Loucy (cell line): ENCODE measurements at regions not wholly inside any gene's neighbourhood (a gene's known extent, or its start where the extent isn't known, plus 50 kb on each side); places are given as distances from the start of the nearest gene placed in this dataset.

Experiments
- H2AFZ ChIP-seq: fragments of 200-600 bp; sonication (generic); 2 replicates; pipeline ENCODE4 v1.6.0; 2016; ENCODE audit warnings: antibody characterized with exemption, mild to moderate bottlenecking, low read length, moderate library complexity
- H3F3A ChIP-seq: fragments of 200-600 bp; 2 replicates; pipeline ENCODE4 v1.6.0; 2016; ENCODE audit warnings: antibody characterized with exemption, low read depth, mild to moderate bottlenecking
- H3K27me3 ChIP-seq: fragments of 200-600 bp; sonication (generic); 2 replicates; pipeline ENCODE4 v1.6.1; 2014; ENCODE audit warnings: low read length, mild to moderate bottlenecking; ENCODE audit not compliant: insufficient read depth, poor library complexity, severe bottlenecking
- H3K36me3 ChIP-seq: fragments of 200-600 bp; sonication (generic); 2 replicates; pipeline ENCODE4 v1.6.1; 2016; ENCODE audit warnings: low read length; ENCODE audit not compliant: insufficient read depth
- H3K4me1 ChIP-seq: fragments of 200-600 bp; sonication (generic); 2 replicates; pipeline ENCODE4 v1.5.1; 2014; ENCODE audit warnings: low read length, mild to moderate bottlenecking; ENCODE audit not compliant: insufficient read depth, poor library complexity, severe bottlenecking
- H3K4me2 ChIP-seq: fragments of 200-600 bp; sonication (generic); 2 replicates; pipeline ENCODE4 v1.6.0; 2014; ENCODE audit warnings: antibody characterized with exemption, low read length, low read depth, mild to moderate bottlenecking; ENCODE audit not compliant: poor library complexity, severe bottlenecking
- H3K4me3 ChIP-seq: fragments of 200-600 bp; sonication (generic); 2 replicates; pipeline ENCODE4 v1.5.1; 2014; ENCODE audit warnings: low read length, mild to moderate bottlenecking, mixed read lengths; ENCODE audit not compliant: poor library complexity, severe bottlenecking
- H3K79me2 ChIP-seq: fragments of 200-600 bp; sonication (generic); 2 replicates; pipeline ENCODE4 v1.6.1; 2014; ENCODE audit warnings: low read length; ENCODE audit not compliant: insufficient read depth
- H3K9ac ChIP-seq: fragments of 200-600 bp; sonication (generic); 2 replicates; pipeline ENCODE4 v1.6.0; 2014; ENCODE audit warnings: mild to moderate bottlenecking, low read depth, low read length, moderate library complexity; ENCODE audit not compliant: poor library complexity, severe bottlenecking
- H3K9me2 ChIP-seq: fragments of 200-600 bp; sonication (generic); replicated peaks from 2 replicates; pipeline ENCODE4 v1.6.1; 2016; ENCODE audit warnings: low read depth, low read length, mixed read lengths
- H3K9me3 ChIP-seq: fragments of 200-600 bp; sonication (generic); 2 replicates; pipeline ENCODE4 v1.6.1; 2014; ENCODE audit warnings: mild to moderate bottlenecking, antibody characterized with exemption, low read length, low read depth; ENCODE audit not compliant: insufficient read depth
- H4K20me1 ChIP-seq: fragments of 200-600 bp; sonication (generic); 2 replicates; pipeline ENCODE4 v1.6.0; 2014; ENCODE audit warnings: antibody characterized with exemption, low read length, mild to moderate bottlenecking; ENCODE audit not compliant: insufficient read depth, poor library complexity, severe bottlenecking
- EZH2phosphoT487 ChIP-seq: fragments of 200-600 bp; IDR thresholded peaks from 2 replicates; pipeline ENCODE4 v1.6.1; 2018; ENCODE audit warnings: antibody characterized with exemption, mild to moderate bottlenecking, moderate library complexity, borderline replicate concordance
- TF ChIP-seq, protein P1 (sequence below): fragments of 200-600 bp; sonication (generic); conservative IDR thresholded peaks from 2 replicates; pipeline ENCODE4 v1.5.1; 2014; ENCODE audit warnings: mild to moderate bottlenecking, antibody characterized with exemption, low read length

DNA sequence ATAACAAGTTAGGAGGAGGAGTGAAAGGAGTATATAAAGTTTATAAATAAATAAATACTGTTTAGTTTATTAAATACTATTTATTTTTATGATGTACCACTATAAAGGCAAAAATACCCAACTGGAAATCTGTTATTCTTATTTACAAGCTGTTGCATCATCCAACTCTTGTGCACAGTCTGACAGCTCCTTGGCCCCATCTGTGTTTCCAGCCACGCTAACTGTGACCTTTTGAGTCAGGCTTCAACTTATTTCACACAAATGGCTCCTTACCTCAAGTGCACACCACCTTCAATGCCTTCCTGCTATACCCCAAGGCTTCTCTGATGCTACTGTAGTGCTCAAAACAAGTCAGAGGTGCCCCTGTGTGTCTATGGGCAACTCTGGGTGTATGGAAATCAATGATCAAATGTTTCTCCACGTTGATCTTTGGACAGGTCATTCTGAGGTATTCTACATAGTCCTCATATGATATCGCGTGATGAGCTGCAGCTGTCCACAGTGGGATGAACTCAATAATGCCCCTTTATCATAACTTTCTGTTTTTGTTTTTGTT, 303.2 kb upstream of the GRAMD2B start:
- no peaks in the 10 kb centered on the region for H4K20me1 ChIP-seq
- no peaks in the 10 kb centered on the region for H3K27me3 ChIP-seq
- H3K4me3 ChIP-seq, result no peak overlapping the region
- no peaks in the 10 kb centered on the region for H3K36me3 ChIP-seq
- no peak for TF ChIP-seq EZH2phosphoT487
- TF ChIP-seq, protein P1, sequence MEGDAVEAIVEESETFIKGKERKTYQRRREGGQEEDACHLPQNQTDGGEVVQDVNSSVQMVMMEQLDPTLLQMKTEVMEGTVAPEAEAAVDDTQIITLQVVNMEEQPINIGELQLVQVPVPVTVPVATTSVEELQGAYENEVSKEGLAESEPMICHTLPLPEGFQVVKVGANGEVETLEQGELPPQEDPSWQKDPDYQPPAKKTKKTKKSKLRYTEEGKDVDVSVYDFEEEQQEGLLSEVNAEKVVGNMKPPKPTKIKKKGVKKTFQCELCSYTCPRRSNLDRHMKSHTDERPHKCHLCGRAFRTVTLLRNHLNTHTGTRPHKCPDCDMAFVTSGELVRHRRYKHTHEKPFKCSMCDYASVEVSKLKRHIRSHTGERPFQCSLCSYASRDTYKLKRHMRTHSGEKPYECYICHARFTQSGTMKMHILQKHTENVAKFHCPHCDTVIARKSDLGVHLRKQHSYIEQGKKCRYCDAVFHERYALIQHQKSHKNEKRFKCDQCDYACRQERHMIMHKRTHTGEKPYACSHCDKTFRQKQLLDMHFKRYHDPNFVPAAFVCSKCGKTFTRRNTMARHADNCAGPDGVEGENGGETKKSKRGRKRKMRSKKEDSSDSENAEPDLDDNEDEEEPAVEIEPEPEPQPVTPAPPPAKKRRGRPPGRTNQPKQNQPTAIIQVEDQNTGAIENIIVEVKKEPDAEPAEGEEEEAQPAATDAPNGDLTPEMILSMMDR, result no peak
- H3K9me2 ChIP-seq, result no peaks in the 10 kb centered on the region
- no peak overlapping the region for H3K9ac ChIP-seq
- H3F3A ChIP-seq, result no peaks in the 10 kb centered on the region
- H3K9me3 ChIP-seq, result no peaks in the 10 kb centered on the region
- no peaks in the 10 kb centered on the region for H3K4me1 ChIP-seq
- no peaks in the 10 kb centered on the region for H3K79me2 ChIP-seq
- no peak overlapping the region for H3K4me2 ChIP-seq
- no peak overlapping the region for H2AFZ ChIP-seq

DNA sequence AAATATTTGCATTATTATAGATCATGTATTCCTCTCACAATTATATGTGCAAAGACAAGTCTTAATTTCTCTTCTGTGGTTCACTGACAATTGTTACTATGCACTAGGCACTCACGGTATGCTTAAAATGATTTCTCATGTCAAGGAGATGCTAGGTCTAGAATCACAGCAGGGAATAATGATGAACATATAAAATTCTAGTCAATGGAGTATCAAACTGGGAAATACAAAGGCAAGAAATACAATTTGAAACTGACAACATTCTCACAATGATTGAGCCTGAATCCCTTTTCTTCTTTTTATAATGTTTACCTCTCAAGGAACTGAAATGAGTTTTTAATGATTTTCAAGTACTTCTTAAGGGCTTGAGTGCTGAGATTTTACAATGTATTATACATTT, 302.3 kb upstream of the GRAMD2B start:
- no peaks in the 10 kb centered on the region for H3K36me3 ChIP-seq
- no peak overlapping the region for H3K4me2 ChIP-seq
- no peak overlapping the region for H2AFZ ChIP-seq
- H3K4me3 ChIP-seq, result no peak overlapping the region
- H3K79me2 ChIP-seq, result no peaks in the 10 kb centered on the region
- no peaks in the 10 kb centered on the region for H3K9me2 ChIP-seq
- no peak for TF ChIP-seq EZH2phosphoT487
- TF ChIP-seq, protein P1, result no peak
- H3F3A ChIP-seq, result no peaks in the 10 kb centered on the region
- H3K4me1 ChIP-seq, result no peaks in the 10 kb centered on the region
- no peaks in the 10 kb centered on the region for H3K9me3 ChIP-seq
- no peaks in the 10 kb centered on the region for H3K27me3 ChIP-seq
- no peak overlapping the region for H3K9ac ChIP-seq
- H4K20me1 ChIP-seq, result no peaks in the 10 kb centered on the region

DNA sequence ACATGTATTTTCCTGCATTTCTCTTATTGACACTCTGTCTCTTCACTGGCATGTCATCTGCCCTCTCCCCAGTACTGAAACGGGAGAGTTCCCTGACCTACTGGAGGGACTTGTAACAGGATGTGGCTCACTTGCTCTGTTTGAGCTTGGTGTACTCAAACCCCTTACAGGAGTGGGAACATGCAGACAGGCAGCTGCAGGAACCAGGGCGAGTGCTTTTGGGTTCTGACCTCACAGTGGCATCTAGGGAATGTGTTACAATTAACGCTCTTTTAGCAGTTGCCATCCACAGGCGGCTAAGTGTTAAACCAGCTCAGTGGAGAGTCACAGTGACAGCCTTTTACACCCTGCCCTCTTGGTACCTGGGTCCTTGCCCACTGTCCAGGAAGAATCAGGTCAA, 300.3 kb upstream of the GRAMD2B start:
- Histone ChIP-seq H3K9me2 (no peaks in the 10 kb centered on the region), H3K27me3 (no peaks in the 10 kb centered on the region), H3K4me3 (no peak overlapping the region), H3F3A (no peaks in the 10 kb centered on the region), H3K9ac (no peak overlapping the region), H3K79me2 (no peaks in the 10 kb centered on the region), H3K4me1 (no peaks in the 10 kb centered on the region), H4K20me1 (no peaks in the 10 kb centered on the region), H3K36me3 (no peaks in the 10 kb centered on the region), H3K4me2 (no peak overlapping the region), H2AFZ (no peak overlapping the region), H3K9me3 (no peaks in the 10 kb centered on the region)
- no peak for TF ChIP-seq EZH2phosphoT487
- TF ChIP-seq, protein P1, result no peak
